ENCODE measurements at regions not wholly inside any gene's neighbourhood (a gene's known extent, or its start where the extent isn't known, plus 50 kb on each side); places are given as distances from the start of the nearest gene placed in this dataset.

GRCh38 chr15:37446921-37447320, 346.6 kb upstream of the MEIS2 start:
- Mint-ChIP-seq H3K4me1 (no peaks in the 10 kb centered on the region), H3K4me3 (no peak overlapping the region), H3K36me3 (ENCODE audit: low read depth) (peaks cover 3% of the 10 kb centered on the region; the same call in 2 of the 3 replicates), H3K27me3 (ENCODE audit: insufficient read depth, low read depth, poor library complexity) (no peaks in the 10 kb centered on the region), H3K9me3 (peaks cover 3% of the 10 kb centered on the region), H3K27ac (no peak overlapping the region)
- no peak overlapping the region for H3K4me2 ChIP-seq
- no peaks in the 10 kb centered on the region for H4K20me1 ChIP-seq (replicated peaks; ENCODE audit: insufficient read depth)
- no peak overlapping the region for H3K4me3 ChIP-seq
- H3K9me2 ChIP-seq (ENCODE audit: insufficient read depth), result no peaks in the 10 kb centered on the region
- H3K27ac ChIP-seq (ENCODE audit: low read depth), result no peak overlapping the region
- no peak for DNase-seq (ENCODE audit: low spot score)
- no peaks in the 10 kb centered on the region for H3K27me3 ChIP-seq (ENCODE audit: insufficient read depth)
- TF ChIP-seq, protein P1, sequence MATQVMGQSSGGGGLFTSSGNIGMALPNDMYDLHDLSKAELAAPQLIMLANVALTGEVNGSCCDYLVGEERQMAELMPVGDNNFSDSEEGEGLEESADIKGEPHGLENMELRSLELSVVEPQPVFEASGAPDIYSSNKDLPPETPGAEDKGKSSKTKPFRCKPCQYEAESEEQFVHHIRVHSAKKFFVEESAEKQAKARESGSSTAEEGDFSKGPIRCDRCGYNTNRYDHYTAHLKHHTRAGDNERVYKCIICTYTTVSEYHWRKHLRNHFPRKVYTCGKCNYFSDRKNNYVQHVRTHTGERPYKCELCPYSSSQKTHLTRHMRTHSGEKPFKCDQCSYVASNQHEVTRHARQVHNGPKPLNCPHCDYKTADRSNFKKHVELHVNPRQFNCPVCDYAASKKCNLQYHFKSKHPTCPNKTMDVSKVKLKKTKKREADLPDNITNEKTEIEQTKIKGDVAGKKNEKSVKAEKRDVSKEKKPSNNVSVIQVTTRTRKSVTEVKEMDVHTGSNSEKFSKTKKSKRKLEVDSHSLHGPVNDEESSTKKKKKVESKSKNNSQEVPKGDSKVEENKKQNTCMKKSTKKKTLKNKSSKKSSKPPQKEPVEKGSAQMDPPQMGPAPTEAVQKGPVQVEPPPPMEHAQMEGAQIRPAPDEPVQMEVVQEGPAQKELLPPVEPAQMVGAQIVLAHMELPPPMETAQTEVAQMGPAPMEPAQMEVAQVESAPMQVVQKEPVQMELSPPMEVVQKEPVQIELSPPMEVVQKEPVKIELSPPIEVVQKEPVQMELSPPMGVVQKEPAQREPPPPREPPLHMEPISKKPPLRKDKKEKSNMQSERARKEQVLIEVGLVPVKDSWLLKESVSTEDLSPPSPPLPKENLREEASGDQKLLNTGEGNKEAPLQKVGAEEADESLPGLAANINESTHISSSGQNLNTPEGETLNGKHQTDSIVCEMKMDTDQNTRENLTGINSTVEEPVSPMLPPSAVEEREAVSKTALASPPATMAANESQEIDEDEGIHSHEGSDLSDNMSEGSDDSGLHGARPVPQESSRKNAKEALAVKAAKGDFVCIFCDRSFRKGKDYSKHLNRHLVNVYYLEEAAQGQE (IDR thresholded peaks at IDR 0.05; ENCODE audit: unreplicated experiment), result no peak
- TF ChIP-seq ZNF462 (CRISPR knock-in tag; IDR thresholded peaks at IDR 0.05) (no peak), POLR2AphosphoS5 (IDR thresholded peaks at IDR 0.05; ENCODE audit: low read depth) (no peak), JUNB (IDR thresholded peaks at IDR 0.05; ENCODE audit: unreplicated experiment) (no peak)
- no peak for ATAC-seq
- H3K79me2 ChIP-seq (replicated peaks; ENCODE audit: insufficient read depth), result no peaks in the 10 kb centered on the region
- no peak overlapping the region for H2AFZ ChIP-seq
- no peaks in the 10 kb centered on the region for H3F3A ChIP-seq (replicated peaks; ENCODE audit: low read depth)
- H3K36me3 ChIP-seq (ENCODE audit: insufficient read depth), result no peaks in the 10 kb centered on the region
- H3K4me1 ChIP-seq (ENCODE audit: insufficient read depth), result no peaks in the 10 kb centered on the region

Data from GM23338 (cell line).